ENCODE measurements at regions not wholly inside any gene's neighbourhood (a gene's known extent, or its start where the extent isn't known, plus 50 kb on each side); places are given as distances from the start of the nearest gene placed in this dataset.

- Histone ChIP-seq H3K36me3 (ENCODE audit: control insufficient read depth, insufficient read depth, low read length) (no peaks in the 10 kb centered on the region), H3K4me2 (ENCODE audit: insufficient read depth, low read length) (no peak overlapping the region), H3K9me3 (replicated peaks; ENCODE audit: control insufficient read depth, insufficient read depth, low read depth, low read length) (no peaks in the 10 kb centered on the region), H3K9ac (ENCODE audit: insufficient read depth in 1 of 2, low read depth in 2 of 2, low read length in 2 of 2) (no peak overlapping the region), H3K27ac (ENCODE audit: extremely low read depth, low read depth, low read length) (no peak overlapping the region), H3K9me1 (ENCODE audit: control insufficient read depth, insufficient read depth, low read length) (no peaks in the 10 kb centered on the region), H3K79me2 (ENCODE audit: control insufficient read depth, insufficient read depth, low read length) (no peaks in the 10 kb centered on the region), H4K20me1 (replicated peaks; ENCODE audit: control insufficient read depth, insufficient read depth, low read length) (no peaks in the 10 kb centered on the region), H3K27me3 (ENCODE audit: control insufficient read depth in 2 of 2, insufficient read depth in 2 of 2, low read length in 2 of 2) (no peaks in the 10 kb centered on the region), H3K4me3 (no peak overlapping the region), H2AFZ (ENCODE audit: low read depth, low read length) (no peak overlapping the region), H3K4me1 (replicated peaks in 1 of 2; ENCODE audit: control insufficient read depth in 2 of 2, insufficient read depth in 2 of 2, low read length in 2 of 2) (no peaks in the 10 kb centered on the region)
- no TSS peak for BruUV-seq (replicated peaks)
- no peak for ATAC-seq
- intact Hi-C loops (cut with micrococcal nuclease) (no loop called here), in situ Hi-C loops (cut with MboI) (no loop called here)
- TF ChIP-seq THRB (CRISPR knock-in tag; conservative IDR thresholded peaks at IDR 0.05) (no peak), TFE3 (CRISPR knock-in tag; IDR thresholded peaks at IDR 0.05) (no peak), NCOR1 (IDR thresholded peaks at IDR 0.05) (no peak), RBBP5 (IDR thresholded peaks at IDR 0.05; ENCODE audit: borderline replicate concordance, insufficient read depth, low read length, poor library complexity, severe bottlenecking) (no peak), MXI1 (IDR thresholded peaks at IDR 0.05; ENCODE audit: low read depth, low read length) (no peak), ZSCAN32 (CRISPR knock-in tag; IDR thresholded peaks at IDR 0.05) (no peak)
- POLR2A ChIA-PET: no interaction called here
- no peak for DNase-seq (ENCODE audit: extremely low read depth in 1 of 4, low spot score in 3 of 4)
- WGBS (ENCODE audit: insufficient coverage, low coverage, missing lambda C conversion rate): 0% methylated on average over 3 of the region's 3 CpGs
- FAIRE-seq: no peak
- CTCF ChIA-PET (ENCODE audit: low intra/inter-chr PET ratio): no interaction called here
Observed at GRCh38 chr4:111991163-111991562, 154.1 kb upstream of the FAM241A start.
